ENCODE measurements at regions not wholly inside any gene's neighbourhood (a gene's known extent, or its start where the extent isn't known, plus 50 kb on each side); places are given as distances from the start of the nearest gene placed in this dataset.

DNA sequence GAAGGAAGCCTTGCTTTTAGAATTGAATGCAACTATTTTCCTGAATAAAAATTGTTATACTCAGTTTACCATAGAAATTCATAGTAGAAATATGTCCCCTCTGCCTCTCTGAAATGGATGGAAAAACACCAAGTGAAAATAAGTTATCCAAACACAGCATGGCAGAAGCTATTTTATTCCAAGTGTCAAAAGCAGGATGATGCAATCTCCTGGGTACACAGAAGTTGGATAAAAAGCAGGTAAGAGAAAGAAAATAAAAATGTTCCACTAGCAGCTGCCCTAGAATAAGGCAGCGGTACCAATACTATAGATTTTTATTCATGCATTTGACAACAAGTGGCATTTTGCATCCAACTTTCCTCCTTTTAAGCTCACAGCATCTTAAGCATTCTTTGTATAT, 89.0 kb upstream of the TENT5D start:
- Histone ChIP-seq H3K36me3 (ENCODE audit: low read depth) (no peaks in the 10 kb centered on the region), H2AFZ (no peak overlapping the region), H3K4me3 (no peak overlapping the region), H3K79me2 (ENCODE audit: low read depth) (no peaks in the 10 kb centered on the region), H3K4me1 (replicated peaks; ENCODE audit: insufficient read depth) (no peaks in the 10 kb centered on the region), H3F3A (ENCODE audit: insufficient read depth, low read depth) (no peaks in the 10 kb centered on the region), H3K27me3 (ENCODE audit: insufficient read depth, low read depth) (no peaks in the 10 kb centered on the region), H3K9me3 (ENCODE audit: insufficient read depth, low read depth) (no peaks in the 10 kb centered on the region), H3K4me2 (no peak overlapping the region), H3K9me2 (ENCODE audit: insufficient read depth) (no peaks in the 10 kb centered on the region), H3K27ac (no peak overlapping the region), H4K20me1 (ENCODE audit: insufficient read depth) (no peaks in the 10 kb centered on the region)
- no peak for TF ChIP-seq EZH2 (IDR thresholded peaks at IDR 0.05; ENCODE audit: low read depth)
- ChIA-PET POLR2A (ENCODE audit: unreplicated experiment) (no interaction called here), CTCF (no interaction called here)
- intact Hi-C loops (cut with micrococcal nuclease; ENCODE audit: unreplicated experiment), result no loop called here
- no peak for DNase-seq
- no TSS peak for BruUV-seq (replicated peaks)

DNA sequence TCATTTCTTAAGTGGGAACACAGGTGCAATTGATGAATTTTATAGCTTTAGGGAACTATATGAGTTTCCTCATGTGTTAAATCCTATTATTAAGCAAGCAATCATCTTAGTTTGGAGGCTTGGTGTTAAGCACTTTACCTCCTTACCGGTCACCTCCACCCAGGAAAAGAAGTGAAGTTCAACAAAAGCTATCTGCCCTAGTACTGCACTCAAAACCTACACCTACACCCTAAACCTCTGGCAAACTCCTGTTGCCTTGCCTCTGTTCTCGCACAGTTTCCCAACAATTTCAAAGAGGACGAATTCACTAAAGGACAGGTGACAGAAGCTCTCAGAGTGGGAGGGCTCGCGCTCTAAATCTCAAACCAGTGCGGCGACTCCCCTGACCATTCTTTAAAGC, 85.7 kb upstream of the TENT5D start:
- no TSS peak for BruUV-seq (replicated peaks)
- Histone ChIP-seq H4K20me1 (ENCODE audit: insufficient read depth) (no peaks in the 10 kb centered on the region), H3K4me1 (replicated peaks; ENCODE audit: insufficient read depth) (no peaks in the 10 kb centered on the region), H3K9me2 (ENCODE audit: insufficient read depth) (no peaks in the 10 kb centered on the region), H2AFZ (peak overlapping the region; percentile 66; the same call in 1 of the 2 replicates), H3K79me2 (ENCODE audit: low read depth) (no peaks in the 10 kb centered on the region), H3K9me3 (ENCODE audit: insufficient read depth, low read depth) (no peaks in the 10 kb centered on the region), H3K4me3 (no peak overlapping the region), H3F3A (ENCODE audit: insufficient read depth, low read depth) (no peaks in the 10 kb centered on the region), H3K27ac (no peak overlapping the region), H3K27me3 (ENCODE audit: insufficient read depth, low read depth) (no peaks in the 10 kb centered on the region), H3K4me2 (peak overlapping the region; percentile 60), H3K36me3 (ENCODE audit: low read depth) (no peaks in the 10 kb centered on the region)
- intact Hi-C loops (cut with micrococcal nuclease; ENCODE audit: unreplicated experiment), result no loop called here
- DNase-seq, result no peak
- ChIA-PET POLR2A (ENCODE audit: unreplicated experiment) (no interaction called here), CTCF (no interaction called here)
- TF ChIP-seq EZH2 (IDR thresholded peaks at IDR 0.05; ENCODE audit: low read depth) (no peak), CTCF (conservative IDR thresholded peaks at IDR 0.05) (no peak)

GRCh38 chrX:80335062-80335830, 85.0 kb upstream of the TENT5D start:
- no peaks in the 10 kb centered on the region for H3K9me3 ChIP-seq (ENCODE audit: insufficient read depth, low read depth)
- H3K4me3 ChIP-seq, result peak overlapping the region; percentile 46; the same call in 1 of the 2 replicates
- POLR2A ChIA-PET (ENCODE audit: unreplicated experiment), result no interaction called here
- no TSS peak for BruUV-seq (replicated peaks)
- H3F3A ChIP-seq (ENCODE audit: insufficient read depth, low read depth), result no peaks in the 10 kb centered on the region
- no peaks in the 10 kb centered on the region for H4K20me1 ChIP-seq (ENCODE audit: insufficient read depth)
- H3K4me2 ChIP-seq, result peak overlapping the region; percentile 60
- no peak for TF ChIP-seq CTCF (conservative IDR thresholded peaks at IDR 0.05)
- TF ChIP-seq EZH2 (IDR thresholded peaks at IDR 0.05; ENCODE audit: low read depth), result no peak
- H3K4me1 ChIP-seq (replicated peaks; ENCODE audit: insufficient read depth), result no peaks in the 10 kb centered on the region
- CTCF ChIA-PET, result no interaction called here
- H3K36me3 ChIP-seq (ENCODE audit: low read depth), result no peaks in the 10 kb centered on the region
- H3K9me2 ChIP-seq (ENCODE audit: insufficient read depth), result no peaks in the 10 kb centered on the region
- H3K79me2 ChIP-seq (ENCODE audit: low read depth), result no peaks in the 10 kb centered on the region
- intact Hi-C loops (cut with micrococcal nuclease; ENCODE audit: unreplicated experiment), result no loop called here
- no peak overlapping the region for H3K27ac ChIP-seq
- no peaks in the 10 kb centered on the region for H3K27me3 ChIP-seq (ENCODE audit: insufficient read depth, low read depth)
- DNase-seq, result peak in 1 of 2 experiments; percentile 4
- H2AFZ ChIP-seq, result peak overlapping the region; percentile 66; the same call in 1 of the 2 replicates
